Caco-2 (cell line): ENCODE measurements at regions not wholly inside any gene's neighbourhood (a gene's known extent, or its start where the extent isn't known, plus 50 kb on each side); places are given as distances from the start of the nearest gene placed in this dataset.
"Not testable (repeated sequence)": the region's sequence is repeated elsewhere in the genome, so short reads cannot be mapped to it uniquely, and the experiment has no call there.

Source experiments
- BruUV-seq: library from RNA; stranded (reverse); fragments of 400-500 nt; replicated peaks from 2 replicates; lab custom pipeline; 2021; lab: Mats Ljungman, UMichigan
- CTCF ChIA-PET: fragments of 300-600 bp; sonication (Branson Sonifier 250); formaldehyde crosslinking; loops from one replicate; lab custom pipeline; 2022; ENCODE audit warnings: antibody characterized with exemption; lab: Charles Lee
- POLR2A ChIA-PET: fragments of 300-600 bp; sonication (Branson Sonifier 250); formaldehyde crosslinking; loops from one replicate; lab custom pipeline; 2022; ENCODE audit warnings: antibody characterized with exemption; lab: Charles Lee
- DNase-seq, 2 experiments: peaks; one replicate each; pipeline versions ENCODE4 v3.0.0 to v3.0.0-alpha.2; 2020 to 2022
- H3K27me3 ChIP-seq: replicated peaks from 2 replicates; pipeline ENCODE4 v1.6.0; 2011; ENCODE audit warnings: low read length; ENCODE audit not compliant: control insufficient read depth, insufficient read depth
- H3K36me3 ChIP-seq: 2 replicates; pipeline ENCODE4 v1.5.1; 2011; ENCODE audit warnings: low read length; ENCODE audit not compliant: control insufficient read depth, insufficient read depth
- H3K4me1 ChIP-seq: fragments of 250-450 bp; sonication (Bioruptor Pico); 2 replicates; pipeline ENCODE4 v1.5.1; 2020; ENCODE audit warnings: mild to moderate bottlenecking
- H3K4me3 ChIP-seq: 2 replicates; pipeline ENCODE4 v1.5.1; 2011; ENCODE audit warnings: low read depth, mild to moderate bottlenecking, control low read depth, low read length
- H3K9me3 ChIP-seq: fragments of 250-450 bp; sonication (Bioruptor Pico); 2 replicates; pipeline ENCODE4 v1.5.1; 2020; ENCODE audit warnings: mild to moderate bottlenecking, moderate library complexity
- H3K27ac Mint-ChIP-seq: one replicate; pipeline ENCODE4 v1.8.0; 2022; ENCODE audit warnings: mixed read lengths; ENCODE audit not compliant: unreplicated experiment
- H3K27me3 Mint-ChIP-seq: one replicate; pipeline ENCODE4 v1.8.0; 2022; ENCODE audit warnings: mixed read lengths; ENCODE audit not compliant: insufficient read depth, unreplicated experiment
- H3K36me3 Mint-ChIP-seq: one replicate; pipeline ENCODE4 v1.8.0; 2022; ENCODE audit warnings: mild to moderate bottlenecking, mixed read lengths; ENCODE audit not compliant: insufficient read depth, unreplicated experiment
- H3K4me1 Mint-ChIP-seq: one replicate; pipeline ENCODE4 v1.8.0; 2022; ENCODE audit warnings: low read depth, mixed read lengths; ENCODE audit not compliant: unreplicated experiment
- H3K4me3 Mint-ChIP-seq: one replicate; pipeline ENCODE4 v1.8.0; 2022; ENCODE audit warnings: mild to moderate bottlenecking, moderate library complexity, mixed read lengths; ENCODE audit not compliant: unreplicated experiment
- H3K9me3 Mint-ChIP-seq: one replicate; pipeline ENCODE4 v1.8.0; 2022; ENCODE audit warnings: mixed read lengths; ENCODE audit not compliant: unreplicated experiment
- intact Hi-C: fragments of 100-400 bp; cut with micrococcal nuclease; formaldehyde crosslinking; loops from one replicate; pipeline ENCODE4 v1.10.0; 2022; ENCODE audit not compliant: unreplicated experiment
- TF ChIP-seq, protein P1 (sequence below), 2 experiments: fragments of 200-600 bp in 1 of 2; IDR thresholded peaks; 1 replicate in 1 of 2; 2 replicates in 1 of 2; pipeline versions ENCODE4 v1.5.1 to v1.8.0; 2011 to 2022; ENCODE audit warnings: antibody characterized with exemption in 1 of 2, control low read depth in 1 of 2, inconsistent platforms in 1 of 2, low read depth in 1 of 2, low read length in 1 of 2, mild to moderate bottlenecking in 1 of 2, moderate library complexity in 1 of 2; ENCODE audit not compliant: insufficient read depth in 1 of 2, severe bottlenecking in 1 of 2, unreplicated experiment in 1 of 2

GRCh38 chr18:76274468-76275289 is 220.4 kb downstream of the ZNF516 start:
- Histone ChIP-seq H3K9me3 (no peaks in the 10 kb centered on the region), H3K36me3 (no peaks in the 10 kb centered on the region), H3K27me3 (no peaks in the 10 kb centered on the region), H3K4me1 (no peaks in the 10 kb centered on the region), H3K4me3 (no peak overlapping the region)
- CTCF ChIA-PET: no interaction called here
- no TSS peak for BruUV-seq
- Mint-ChIP-seq H3K4me3 (no peak overlapping the region), H3K36me3 (no peaks in the 10 kb centered on the region), H3K27me3 (peaks cover 4% of the 10 kb centered on the region), H3K4me1 (no peaks in the 10 kb centered on the region), H3K9me3 (no peaks in the 10 kb centered on the region), H3K27ac (no peak overlapping the region)
- TF ChIP-seq, protein P1, sequence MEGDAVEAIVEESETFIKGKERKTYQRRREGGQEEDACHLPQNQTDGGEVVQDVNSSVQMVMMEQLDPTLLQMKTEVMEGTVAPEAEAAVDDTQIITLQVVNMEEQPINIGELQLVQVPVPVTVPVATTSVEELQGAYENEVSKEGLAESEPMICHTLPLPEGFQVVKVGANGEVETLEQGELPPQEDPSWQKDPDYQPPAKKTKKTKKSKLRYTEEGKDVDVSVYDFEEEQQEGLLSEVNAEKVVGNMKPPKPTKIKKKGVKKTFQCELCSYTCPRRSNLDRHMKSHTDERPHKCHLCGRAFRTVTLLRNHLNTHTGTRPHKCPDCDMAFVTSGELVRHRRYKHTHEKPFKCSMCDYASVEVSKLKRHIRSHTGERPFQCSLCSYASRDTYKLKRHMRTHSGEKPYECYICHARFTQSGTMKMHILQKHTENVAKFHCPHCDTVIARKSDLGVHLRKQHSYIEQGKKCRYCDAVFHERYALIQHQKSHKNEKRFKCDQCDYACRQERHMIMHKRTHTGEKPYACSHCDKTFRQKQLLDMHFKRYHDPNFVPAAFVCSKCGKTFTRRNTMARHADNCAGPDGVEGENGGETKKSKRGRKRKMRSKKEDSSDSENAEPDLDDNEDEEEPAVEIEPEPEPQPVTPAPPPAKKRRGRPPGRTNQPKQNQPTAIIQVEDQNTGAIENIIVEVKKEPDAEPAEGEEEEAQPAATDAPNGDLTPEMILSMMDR (IDR thresholded peaks at IDR 0.05; ENCODE audit: insufficient read depth in 1 of 2, low read depth in 1 of 2, low read length in 1 of 2, severe bottlenecking in 1 of 2, unreplicated experiment in 1 of 2): peak in 1 of 2 experiments; percentile 37
- POLR2A ChIA-PET: no interaction called here
- intact Hi-C loops: loop anchor here (5.0 kb wide), 1 partner anchor 73 kb away; no protein-coding TSS in a partner anchor
- peak; percentile 24 to 35 for DNase-seq

- Histone ChIP-seq H3K9me3 (no peaks in the 10 kb centered on the region), H3K36me3 (no peaks in the 10 kb centered on the region), H3K4me3 (no peak overlapping the region), H3K27me3 (no peaks in the 10 kb centered on the region), H3K4me1 (no peaks in the 10 kb centered on the region)
- ChIA-PET POLR2A (no interaction called here), CTCF (no interaction called here)
- no peak overlapping the region for H3K27ac Mint-ChIP-seq
- no peaks in the 10 kb centered on the region for H3K9me3 Mint-ChIP-seq
- TF ChIP-seq, protein P1 (IDR thresholded peaks at IDR 0.05; ENCODE audit: insufficient read depth in 1 of 2, low read depth in 1 of 2, low read length in 1 of 2, severe bottlenecking in 1 of 2, unreplicated experiment in 1 of 2): no peak
- H3K36me3 Mint-ChIP-seq: no peaks in the 10 kb centered on the region
- no TSS peak for BruUV-seq
- H3K4me3 Mint-ChIP-seq: no peak overlapping the region
- intact Hi-C loops: no loop called here
- no peaks in the 10 kb centered on the region for H3K4me1 Mint-ChIP-seq
- DNase-seq: no peak
- peaks cover 4% of the 10 kb centered on the region for H3K27me3 Mint-ChIP-seq
Measured at GRCh38 chr18:76273956-76274355, 221.1 kb downstream of the ZNF516 start.

DNA sequence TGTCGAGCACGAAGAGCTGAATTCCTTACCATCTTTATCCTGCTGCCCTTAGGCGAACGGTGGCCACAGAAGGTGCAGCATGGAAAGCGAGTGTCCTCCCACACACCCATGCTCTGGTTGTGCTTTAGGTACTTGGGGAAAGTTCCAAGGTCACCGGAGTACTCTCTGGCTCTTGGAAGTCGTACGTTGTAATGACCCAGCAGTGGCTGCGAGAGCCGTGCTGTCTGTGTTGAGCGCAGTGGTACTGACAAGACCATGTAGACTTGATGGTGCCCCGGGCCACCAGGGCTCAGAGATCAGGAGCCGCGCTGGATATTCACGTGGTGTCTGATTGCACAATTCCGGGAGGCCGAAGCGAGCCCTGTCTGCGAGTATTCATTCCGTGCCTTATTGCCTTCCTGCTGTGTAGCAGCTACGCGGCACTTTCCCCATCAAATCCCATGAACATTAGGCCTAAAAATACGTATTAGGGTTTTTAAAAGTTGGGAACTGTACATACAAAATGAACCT is 222.0 kb downstream of the ZNF516 start:
- Mint-ChIP-seq H3K4me1 (no peaks in the 10 kb centered on the region), H3K27ac (no peak overlapping the region), H3K36me3 (no peaks in the 10 kb centered on the region), H3K9me3 (no peaks in the 10 kb centered on the region), H3K27me3 (peaks cover 4% of the 10 kb centered on the region), H3K4me3 (no peak overlapping the region)
- no peak for DNase-seq
- ChIA-PET CTCF (no interaction called here), POLR2A (no interaction called here)
- intact Hi-C loops: no loop called here
- BruUV-seq: no TSS peak
- Histone ChIP-seq H3K4me3 (no peak overlapping the region), H3K36me3 (no peaks in the 10 kb centered on the region), H3K4me1 (no peaks in the 10 kb centered on the region), H3K9me3 (no peaks in the 10 kb centered on the region), H3K27me3 (no peaks in the 10 kb centered on the region)
- TF ChIP-seq, protein P1 (IDR thresholded peaks at IDR 0.05; ENCODE audit: insufficient read depth in 1 of 2, low read depth in 1 of 2, low read length in 1 of 2, severe bottlenecking in 1 of 2, unreplicated experiment in 1 of 2): no peak

- DNase-seq, H3K9me3 ChIP-seq, H3K27me3 ChIP-seq, H3K4me3 Mint-ChIP-seq, intact Hi-C loops, H3K4me1 ChIP-seq, BruUV-seq, H3K36me3 Mint-ChIP-seq, H3K27ac Mint-ChIP-seq, H3K9me3 Mint-ChIP-seq, H3K27me3 Mint-ChIP-seq, H3K4me1 Mint-ChIP-seq, H3K4me3 ChIP-seq, POLR2A ChIA-PET, CTCF ChIA-PET, H3K36me3 ChIP-seq: not testable (repeated sequence)
Measured at GRCh38 chr18:76267423-76267822, 227.6 kb downstream of the ZNF516 start.
